LNCAP (cell line): ENCODE measurements at regions not wholly inside any gene's neighbourhood (a gene's known extent, or its start where the extent isn't known, plus 50 kb on each side); places are given as distances from the start of the nearest gene placed in this dataset.

Experiments
- TF ChIP-seq, protein P1 (sequence below): fragments of 450-650 bp; IDR thresholded peaks from 2 replicates; pipeline ENCODE4 v1.5.1; 2017; ENCODE audit warnings: mild to moderate bottlenecking

DNA sequence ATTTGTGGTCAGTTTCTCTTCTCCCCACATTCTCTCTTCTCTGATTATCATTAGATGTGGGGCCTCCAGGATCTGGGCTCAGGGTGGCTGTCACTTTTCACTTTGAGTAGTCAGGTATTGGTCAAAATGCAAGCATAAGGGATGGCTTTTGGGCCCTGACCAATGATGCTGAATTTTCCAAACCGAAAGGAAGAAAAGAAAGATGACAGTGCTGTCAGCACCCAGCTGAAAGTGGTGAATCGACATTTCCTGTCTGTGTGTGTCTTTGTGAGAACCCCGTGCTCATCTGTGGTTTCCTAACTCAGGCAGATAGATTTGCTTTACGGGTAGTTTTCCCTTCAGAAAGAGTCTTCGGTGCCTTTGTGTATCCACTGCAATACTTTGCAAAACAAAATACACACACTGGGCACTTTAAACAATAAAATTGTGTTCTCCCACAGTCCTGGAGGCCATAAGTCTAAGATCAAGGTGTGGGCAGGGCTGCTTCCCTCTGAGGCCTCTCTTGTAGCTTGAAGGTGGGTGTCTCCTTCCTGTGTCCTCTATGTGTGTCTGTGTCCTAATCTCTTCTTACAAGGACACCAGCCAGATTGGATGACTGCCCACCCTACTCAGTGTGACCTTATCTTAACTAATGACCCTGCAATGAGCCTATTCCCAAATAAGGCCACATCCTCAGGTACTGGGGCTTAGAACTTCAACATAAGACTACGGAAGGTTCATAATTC lies 274.8 kb upstream of the AJAP1 start:
- TF ChIP-seq, protein P1, sequence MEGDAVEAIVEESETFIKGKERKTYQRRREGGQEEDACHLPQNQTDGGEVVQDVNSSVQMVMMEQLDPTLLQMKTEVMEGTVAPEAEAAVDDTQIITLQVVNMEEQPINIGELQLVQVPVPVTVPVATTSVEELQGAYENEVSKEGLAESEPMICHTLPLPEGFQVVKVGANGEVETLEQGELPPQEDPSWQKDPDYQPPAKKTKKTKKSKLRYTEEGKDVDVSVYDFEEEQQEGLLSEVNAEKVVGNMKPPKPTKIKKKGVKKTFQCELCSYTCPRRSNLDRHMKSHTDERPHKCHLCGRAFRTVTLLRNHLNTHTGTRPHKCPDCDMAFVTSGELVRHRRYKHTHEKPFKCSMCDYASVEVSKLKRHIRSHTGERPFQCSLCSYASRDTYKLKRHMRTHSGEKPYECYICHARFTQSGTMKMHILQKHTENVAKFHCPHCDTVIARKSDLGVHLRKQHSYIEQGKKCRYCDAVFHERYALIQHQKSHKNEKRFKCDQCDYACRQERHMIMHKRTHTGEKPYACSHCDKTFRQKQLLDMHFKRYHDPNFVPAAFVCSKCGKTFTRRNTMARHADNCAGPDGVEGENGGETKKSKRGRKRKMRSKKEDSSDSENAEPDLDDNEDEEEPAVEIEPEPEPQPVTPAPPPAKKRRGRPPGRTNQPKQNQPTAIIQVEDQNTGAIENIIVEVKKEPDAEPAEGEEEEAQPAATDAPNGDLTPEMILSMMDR = no peak

DNA sequence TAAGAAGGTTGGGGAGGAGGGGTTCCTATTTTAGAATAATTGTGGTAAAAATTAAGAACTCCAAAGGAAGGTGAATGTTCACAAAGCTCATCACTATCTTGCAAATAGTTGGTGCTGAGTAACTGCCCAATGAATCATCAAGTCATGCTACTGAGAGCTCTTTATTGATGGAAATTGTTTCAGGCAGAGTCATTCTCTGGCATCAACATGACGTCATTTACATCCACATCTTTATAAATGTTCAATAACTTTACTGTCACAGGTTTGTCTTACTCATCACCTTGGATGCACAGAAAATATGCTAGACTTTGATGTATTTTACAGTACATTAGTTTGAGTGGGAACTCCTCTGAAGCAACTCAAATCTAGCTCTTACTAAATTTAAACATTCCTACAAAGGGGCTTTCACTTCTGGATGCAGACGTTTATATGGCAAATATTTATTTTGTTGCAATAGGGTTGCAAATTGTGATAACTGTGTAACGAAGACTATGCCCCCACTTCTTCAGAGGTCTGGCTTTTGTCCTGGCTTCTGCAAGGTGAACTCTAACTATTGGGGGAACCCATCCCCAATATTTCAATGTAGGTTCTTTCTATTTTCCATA lies 273.7 kb upstream of the AJAP1 start:
- TF ChIP-seq, protein P1 = no peak

DNA sequence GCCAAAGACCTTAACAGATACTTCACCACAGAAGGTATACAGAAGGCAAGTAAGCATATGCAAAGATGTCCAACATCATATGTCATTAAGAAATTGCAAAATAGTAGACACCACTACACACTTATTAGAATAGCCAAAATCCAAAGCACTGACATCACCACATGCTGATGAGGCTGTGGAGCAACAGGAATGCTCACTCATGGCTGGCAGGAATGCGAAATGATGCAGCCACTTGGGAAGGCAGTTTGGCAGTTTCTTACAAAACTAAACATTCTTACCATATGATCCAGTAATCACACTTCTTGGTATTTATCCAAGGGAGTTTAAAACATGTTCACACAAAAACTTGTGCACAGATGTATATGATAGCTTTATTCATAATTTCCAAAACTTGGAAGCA lies 261.2 kb upstream of the AJAP1 start:
- TF ChIP-seq, protein P1 = no peak

DNA sequence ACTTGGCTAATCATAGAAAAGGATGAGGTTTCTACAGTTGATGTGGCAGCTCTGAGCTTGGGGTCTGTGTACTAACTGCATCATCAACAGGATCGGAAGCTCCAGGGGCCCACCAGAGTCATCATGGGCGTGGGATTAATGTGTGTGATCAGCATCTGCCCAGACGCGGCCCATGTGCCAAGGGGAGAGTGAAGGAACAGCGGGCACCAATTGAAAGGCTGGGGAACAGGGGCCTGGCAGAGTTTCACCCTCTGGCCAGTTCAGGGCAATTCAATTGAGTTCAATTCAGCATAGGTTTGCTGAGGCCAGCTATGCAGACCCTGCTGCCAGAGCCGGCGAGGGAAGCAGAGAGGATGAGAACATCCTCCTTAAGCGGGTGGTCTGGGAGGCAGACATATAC lies 260.0 kb upstream of the AJAP1 start:
- TF ChIP-seq, protein P1 = no peak

DNA sequence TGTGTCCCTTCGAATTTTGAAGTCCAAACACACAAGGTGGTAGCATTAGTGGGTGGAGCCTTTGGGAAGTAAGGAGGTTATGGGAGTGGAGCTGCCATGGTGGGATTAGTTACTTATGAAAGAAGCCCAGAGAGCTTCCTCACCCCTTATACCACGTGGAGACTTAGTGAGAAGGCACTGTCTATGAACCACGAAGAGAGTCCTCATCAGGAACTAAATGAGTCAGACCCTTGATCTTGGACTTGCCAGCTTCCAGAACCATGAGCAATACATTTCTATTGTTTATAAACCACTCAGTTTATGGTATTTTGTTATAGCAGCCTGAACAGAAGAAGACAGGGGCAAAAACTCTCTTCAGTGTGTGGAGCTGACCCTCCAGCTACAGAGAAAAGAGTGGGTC lies 259.3 kb upstream of the AJAP1 start:
- TF ChIP-seq, protein P1 = no peak

DNA sequence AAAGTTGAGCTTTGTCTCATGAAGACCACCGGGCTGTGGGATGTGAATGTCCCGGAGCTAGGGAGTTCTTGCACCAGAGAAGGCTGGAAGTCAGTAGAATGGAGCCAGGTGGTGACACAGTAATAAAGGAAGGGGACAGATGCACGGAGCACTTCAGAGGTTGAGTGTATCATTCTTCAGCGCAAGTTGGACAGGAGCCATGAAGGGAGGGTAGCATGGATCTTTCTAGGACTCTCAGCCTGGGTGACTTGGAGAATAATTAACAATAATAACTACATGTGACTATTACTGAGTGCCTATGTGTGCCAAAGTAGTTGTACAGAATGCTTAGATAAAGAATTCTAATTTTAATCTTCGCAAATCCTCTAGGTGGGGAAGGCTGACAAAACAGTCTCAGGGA lies 258.7 kb upstream of the AJAP1 start:
- TF ChIP-seq, protein P1 = no peak

DNA sequence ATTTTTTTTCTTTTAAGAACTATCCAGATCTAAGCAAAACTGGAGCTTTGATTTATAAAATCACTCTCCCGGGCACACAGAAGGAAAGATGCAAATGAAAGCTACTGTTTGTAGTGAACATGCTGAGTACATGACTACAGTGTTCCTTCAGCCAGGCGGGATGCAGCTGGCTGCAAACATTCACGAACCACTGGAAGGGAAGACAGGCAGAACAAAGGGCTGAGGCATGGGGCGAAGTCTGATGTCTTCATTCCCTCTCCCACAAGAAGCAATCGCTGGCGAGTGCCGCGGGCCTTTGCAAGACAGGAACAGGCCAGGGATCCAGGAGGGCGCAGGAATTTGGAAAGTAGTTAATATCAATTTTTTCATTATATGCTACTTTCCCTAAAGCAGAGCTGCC lies 257.9 kb upstream of the AJAP1 start:
- TF ChIP-seq, protein P1 = no peak
